ENCODE measurements at regions not wholly inside any gene's neighbourhood (a gene's known extent, or its start where the extent isn't known, plus 50 kb on each side); places are given as distances from the start of the nearest gene placed in this dataset.
"Not testable (repeated sequence)": the region's sequence is repeated elsewhere in the genome, so short reads cannot be mapped to it uniquely, and the experiment has no call there.

DNA sequence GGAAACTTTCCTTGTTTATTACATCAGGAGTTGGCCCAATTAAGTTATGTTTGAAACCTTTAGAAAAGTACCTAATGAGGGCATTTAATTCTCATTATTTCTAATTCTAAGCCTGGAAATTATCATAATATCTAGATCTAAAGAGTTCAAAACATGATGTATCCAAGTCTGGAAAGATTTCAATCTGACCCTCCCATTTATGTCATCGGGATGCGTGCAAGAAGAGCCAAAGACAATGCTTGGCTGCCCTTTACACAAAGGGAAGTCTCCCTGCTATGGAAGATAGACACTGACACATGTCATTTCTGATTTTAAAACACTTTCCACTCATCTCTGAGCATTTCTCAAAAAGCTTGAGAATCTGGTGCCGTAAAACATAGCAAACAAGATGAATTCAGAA lies 222.4 kb downstream of the ANTXR2 start:
- no peak for DNase-seq

DNA sequence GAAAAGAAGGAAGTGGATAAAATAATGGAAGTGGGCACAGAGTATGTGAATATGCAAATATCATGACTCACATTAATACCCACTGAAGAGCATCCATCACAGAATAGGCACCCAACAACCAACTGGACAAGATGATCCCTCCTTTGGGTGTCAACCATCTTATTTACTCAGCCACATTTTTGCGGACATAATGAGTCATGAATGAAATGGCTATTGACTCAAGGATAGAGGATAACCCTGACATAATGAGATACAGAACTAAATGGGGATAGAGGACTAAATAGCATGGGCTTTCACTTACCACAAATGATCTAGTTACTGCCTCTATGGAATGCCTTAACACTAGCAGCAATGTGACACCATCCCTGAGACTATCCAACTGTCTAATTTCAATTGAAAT lies 224.7 kb downstream of the ANTXR2 start:
- DNase-seq, result no peak

DNA sequence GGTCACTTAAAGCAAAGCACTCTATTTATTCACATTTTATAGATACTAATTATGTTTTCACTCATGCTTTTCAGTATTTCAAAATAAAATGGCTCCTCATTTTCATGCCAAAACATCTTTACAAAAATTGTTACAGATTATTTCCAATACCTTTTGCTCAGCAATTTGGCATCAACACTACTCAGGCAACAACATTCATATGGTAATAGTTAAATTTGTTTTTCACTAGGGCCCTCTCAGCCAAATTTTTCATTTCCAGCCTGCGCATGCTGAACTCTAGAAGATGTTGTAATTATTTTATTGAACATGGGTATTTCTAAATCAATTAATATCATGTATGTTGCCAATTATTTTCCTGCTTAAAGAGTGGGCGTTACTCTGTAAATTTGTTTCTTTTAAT lies 225.6 kb downstream of the ANTXR2 start:
- DNase-seq, result no peak

DNA sequence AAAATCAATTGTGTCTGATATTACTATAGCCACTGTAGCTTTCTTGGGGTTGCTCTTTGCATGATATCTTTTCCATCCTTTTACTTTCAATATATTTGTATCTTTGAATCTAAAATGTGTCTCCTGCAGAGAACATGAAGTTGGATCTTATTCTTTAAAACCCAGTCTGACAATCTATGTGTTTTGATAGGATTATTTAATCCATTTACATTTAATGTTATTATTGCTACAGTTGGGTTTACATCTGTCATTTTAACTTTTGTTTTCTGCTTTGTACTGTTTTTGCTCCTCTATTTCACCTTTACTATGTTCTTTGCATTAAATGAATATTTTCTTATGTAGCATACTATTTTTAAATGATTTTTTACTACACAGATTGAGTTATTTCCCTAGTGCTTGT lies 230.9 kb downstream of the ANTXR2 start:
- no peak for DNase-seq

DNA sequence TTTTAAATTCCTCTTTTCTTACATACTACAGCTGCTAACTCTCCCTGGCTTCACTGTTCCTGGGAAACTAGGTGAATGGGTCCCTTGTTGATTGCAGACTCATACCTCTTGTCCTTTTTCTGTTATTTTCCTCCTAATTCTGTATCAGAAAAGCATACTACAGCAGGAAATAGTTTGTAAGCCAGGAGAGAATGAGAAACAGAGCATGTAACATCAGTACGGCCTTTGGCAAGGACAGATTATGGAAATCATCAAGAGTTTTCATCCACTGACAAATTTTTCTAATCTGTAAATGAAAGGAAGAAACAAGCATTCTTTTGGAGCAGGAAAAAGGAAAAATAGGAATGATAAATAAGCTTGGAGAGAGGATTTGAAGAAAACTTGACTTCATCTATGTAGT lies 239.2 kb downstream of the ANTXR2 start:
- no peak for DNase-seq

DNA sequence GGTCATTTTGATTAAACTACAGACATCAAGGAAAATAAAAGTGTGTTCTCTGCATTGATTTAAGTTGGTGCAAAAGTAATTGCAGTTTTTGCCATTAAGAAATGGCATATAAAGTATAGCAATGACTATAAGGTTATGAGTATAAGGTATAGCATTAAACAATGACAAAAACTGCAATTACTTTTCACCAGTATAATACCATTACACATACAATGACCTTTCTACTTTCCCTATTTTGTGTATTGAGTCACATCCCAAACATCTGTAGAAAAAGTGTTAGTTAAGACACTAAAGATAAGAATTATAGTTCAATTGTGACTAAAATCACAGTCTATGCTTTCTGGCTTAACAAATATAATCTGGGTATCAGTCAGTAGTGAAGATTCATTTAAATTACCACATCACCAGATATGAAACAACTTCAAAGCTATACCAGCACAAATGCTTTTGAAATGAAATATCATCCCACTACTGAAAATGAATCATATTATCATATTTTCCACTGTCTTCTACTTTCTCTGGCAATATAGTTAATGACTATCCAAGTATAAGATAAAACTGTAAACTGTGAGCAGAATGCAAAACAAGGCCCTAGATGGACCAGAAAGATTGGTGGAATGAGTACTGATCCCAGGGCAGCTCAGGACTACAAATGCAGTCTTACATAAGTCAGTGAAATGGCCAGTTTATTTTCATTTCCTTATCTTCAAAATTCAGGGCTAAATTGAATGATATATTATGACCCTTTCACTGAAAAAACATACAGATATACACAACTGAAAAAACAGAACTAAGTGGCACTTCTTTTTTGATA lies 241.1 kb downstream of the ANTXR2 start:
- no peak for DNase-seq

DNA sequence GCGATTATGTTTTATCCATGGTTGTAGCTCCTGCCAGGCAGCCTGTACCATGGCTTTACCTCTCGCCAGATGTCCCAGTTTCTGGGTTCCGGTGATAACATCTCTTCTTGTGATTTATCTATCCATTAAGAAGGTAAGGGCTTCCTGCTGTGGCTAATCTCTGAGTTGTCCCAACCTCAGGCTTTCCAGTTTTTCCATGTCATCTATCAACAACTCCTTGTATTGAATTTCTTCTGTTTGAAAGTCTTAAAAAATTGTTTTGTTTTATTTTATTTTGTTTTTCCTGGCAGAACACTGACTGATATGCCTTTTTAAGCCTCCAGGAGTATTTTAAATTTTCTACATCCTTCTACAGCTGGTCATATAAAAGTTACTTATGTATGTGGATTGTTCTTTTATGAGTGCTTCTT lies 241.9 kb downstream of the ANTXR2 start:
- DNase-seq, result no peak

DNA sequence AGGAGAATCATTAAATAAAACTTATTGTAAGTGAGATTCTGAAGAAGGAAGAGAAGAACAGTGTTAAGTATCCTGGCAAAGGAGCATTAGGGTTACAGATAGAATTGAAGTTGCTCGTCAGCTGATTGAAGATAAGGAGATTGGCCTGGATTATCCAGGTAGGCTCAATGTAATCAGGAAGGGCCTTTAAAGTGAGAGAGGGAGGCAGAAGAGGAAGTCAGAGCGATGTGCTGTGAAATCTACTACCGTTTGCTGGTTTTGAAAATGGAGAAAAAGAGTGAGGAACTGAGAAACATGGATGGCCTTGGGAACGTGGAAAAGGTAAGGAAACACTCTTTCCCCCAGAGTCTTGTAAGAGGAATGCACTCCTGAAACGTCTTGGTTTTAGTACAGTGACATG lies 245.7 kb downstream of the ANTXR2 start:
- no peak for DNase-seq

DNA sequence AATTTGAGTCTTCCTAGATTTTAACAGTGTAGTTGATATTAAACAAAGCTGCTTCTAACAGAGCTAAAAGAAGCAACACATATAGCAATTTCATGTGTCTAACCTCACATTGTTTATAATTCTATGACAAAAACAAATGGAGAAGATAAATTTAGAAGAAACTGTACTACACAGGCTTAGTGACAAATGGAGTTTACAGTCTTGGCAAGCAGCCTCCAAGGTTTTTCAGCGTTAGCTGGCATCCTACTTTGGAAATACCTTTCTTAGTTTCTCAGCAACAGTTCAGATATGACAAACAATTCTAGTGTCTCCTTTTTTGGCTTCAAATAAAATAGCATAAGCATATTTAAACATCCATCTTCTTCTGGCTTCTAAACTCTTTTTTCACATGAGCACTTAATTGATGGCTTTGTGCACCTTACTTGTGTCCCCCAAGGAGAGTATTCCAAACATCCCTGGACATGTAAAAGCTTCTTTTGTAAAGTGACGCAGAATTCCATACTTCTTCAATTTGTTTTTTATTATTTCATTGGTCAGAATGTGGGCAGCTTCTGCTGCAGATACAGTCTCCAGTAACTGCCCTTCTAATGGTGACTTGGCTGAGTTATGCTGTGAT lies 249.8 kb downstream of the ANTXR2 start:
- no peak for DNase-seq

DNA sequence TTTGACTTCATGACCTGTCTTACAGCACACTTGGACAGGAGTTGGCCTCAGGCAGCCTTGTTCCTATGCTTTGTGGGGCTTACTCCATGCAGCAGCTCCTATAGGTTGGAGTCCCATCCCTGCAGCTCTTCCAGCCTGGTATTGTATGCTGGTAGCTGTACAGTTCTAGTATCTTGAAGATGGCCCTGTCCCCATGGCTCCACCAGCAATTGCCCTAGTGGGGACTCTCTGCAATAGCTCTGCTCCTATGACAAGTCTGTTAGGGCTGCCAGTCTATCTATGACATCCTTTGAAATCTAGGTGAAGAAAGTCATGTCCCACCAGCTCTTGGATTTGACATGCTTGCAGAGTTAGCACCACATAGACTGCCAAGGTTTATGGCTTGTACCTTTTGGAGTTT lies 252.6 kb downstream of the ANTXR2 start:
- no peak for DNase-seq

DNA sequence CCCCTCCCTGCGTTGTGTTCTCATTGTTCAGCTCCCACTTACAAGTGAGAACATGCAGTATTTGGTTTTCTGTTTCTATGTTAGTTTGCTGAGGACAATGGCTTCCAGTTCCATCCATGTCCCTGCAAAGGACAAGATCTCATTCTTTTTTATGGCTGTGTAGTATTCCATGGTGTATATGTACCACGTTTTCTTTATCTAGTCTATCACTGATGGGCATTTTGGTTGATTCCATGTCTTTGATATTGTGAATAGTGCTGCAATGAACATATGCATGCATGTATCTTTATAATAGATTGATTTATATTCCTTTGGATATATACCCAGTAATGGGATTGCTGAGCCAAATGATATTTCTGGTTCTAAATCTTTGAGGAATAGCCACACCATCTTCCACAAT lies 265.1 kb downstream of the ANTXR2 start:
- not testable (repeated sequence) for DNase-seq

DNA sequence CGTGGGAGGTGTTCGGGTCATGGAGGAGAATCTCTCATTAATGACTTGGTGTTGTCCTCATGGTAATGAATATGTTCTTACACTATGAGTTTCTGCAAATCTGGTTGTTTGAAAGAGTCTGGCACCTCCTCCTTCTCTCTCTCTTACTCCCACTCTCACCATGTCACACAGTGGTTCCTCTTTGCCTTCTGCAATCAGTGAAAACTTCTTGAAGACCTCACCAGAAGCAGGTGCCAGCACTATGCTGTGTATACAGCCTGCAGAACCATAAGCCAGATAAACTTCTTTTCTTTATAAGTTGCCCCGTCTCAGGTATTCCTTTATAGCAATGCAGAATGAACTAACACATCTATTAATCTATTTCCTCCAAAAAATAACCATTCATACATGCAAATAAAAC lies 275.0 kb downstream of the ANTXR2 start:
- no peak for DNase-seq

DNA sequence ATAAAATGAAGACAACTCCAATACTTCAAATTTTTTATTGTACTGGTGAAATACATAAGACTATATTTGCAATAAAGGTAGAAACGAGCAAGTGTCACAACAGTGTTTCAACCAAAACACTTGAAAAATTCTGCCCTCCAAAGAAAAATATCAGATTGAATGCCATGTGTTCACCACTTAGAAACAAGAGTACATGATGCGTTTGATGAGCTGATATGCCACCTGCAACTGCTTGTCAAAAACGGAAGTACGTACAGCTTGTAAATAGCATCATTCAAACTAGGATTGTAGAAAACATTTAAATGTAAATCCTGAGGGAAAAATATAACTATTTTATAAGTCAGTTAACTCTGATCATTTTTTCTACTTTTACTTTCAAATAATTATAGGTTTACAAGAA lies 276.1 kb downstream of the ANTXR2 start:
- no peak for DNase-seq

DNA sequence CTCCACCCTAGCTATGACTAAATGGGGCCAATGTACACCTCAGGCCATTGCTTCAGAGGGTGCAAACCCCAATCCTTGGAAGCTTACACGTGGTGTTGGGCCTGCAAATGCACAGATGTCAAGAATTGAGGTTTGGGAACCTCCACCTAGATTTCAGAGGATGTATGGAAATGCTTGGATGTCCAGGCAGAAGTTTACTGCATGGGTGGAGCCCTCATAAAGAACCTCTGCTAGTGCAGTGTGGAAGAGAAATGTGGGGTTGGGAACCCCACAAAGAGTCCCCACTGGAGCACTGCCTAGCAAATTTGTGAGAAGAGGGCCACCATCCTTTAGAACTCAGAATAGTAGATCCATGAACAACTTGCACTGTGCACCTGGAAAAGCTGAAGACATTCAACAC lies 284.1 kb downstream of the ANTXR2 start:
- DNase-seq, result no peak

DNA sequence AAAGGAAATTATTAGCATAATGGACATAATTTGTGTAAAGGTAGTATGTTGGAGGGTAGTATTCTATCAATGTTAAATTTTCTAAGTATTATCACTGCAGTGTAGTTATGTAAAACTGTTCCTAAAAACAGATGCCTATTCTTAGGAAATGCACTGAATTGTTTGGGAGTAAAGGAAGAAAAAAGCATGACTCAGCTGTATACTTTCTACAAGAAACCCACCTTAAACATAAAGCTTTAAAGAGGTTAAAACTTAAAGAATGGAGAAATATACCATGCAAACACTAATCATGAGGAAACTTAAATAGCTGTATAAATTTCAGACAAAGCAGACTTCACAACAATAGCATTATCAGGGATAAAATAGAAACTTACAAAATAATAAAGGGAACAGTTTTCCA lies 292.9 kb downstream of the ANTXR2 start:
- no peak for DNase-seq

DNA sequence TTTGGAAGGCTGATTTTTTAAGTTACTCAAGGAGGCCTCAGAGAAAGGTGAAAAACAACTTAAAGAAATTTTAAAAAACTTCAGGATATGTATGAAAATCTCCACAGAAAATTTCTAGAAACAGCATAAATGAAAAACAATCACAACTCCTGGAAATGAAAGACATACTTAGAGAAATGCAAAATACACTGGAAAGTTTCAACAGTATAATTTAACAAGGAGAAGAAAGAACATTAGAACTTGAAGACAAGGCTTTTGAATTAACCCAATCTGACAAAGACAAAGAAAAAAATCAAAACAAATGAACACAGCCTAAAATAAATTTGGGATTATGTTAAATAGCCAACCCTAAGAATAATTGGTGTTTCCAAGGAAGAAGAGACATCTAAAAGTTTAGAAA lies 300.5 kb downstream of the ANTXR2 start:
- no peak for DNase-seq

DNA sequence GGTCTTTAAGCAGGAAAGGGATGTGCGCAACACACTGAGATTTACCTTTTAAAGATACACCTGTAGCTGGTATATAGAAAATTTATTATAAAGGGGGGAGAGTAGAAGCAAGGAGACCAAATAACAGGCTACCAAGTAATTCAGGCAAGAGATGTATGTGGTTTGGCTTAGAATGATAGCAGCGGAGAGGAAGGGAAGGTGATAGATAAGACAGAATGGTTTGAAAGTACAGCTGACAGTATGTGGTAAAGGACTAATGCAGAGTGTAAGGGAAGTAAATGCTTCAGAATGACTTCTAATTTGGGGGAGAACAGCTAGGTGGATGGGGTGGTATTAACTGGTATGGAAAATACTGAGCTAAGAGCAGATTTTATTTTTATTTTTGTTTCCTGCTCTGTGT lies 308.9 kb downstream of the ANTXR2 start:
- no peak for DNase-seq

DNA sequence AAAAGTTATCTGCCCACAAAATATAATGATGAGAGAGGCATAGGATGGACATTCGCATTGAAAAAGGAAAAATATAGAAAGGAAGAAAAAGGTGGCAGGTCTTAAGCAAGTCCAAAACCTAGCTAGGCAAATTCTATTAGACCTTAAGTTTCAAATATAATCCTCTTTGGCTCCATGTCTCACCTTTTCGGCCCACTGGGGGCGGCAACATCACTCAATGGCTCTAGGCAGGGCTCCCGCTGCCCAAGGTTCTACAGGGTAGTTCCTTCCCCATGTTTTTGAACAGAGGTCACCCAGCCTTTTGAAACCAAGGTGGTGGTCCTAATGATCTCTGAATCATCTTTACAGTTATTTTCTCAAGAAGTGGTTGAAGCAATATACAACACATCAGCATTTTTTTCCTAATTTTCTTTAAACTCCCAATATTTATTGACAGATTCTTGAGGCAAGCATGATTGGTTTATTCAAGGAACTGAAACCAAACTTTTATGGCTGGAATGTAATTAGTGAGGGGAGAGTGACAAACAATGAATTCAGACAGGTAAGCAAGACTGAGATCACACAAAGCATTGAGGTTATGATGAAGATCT lies 309.4 kb downstream of the ANTXR2 start:
- no peak for DNase-seq

DNA sequence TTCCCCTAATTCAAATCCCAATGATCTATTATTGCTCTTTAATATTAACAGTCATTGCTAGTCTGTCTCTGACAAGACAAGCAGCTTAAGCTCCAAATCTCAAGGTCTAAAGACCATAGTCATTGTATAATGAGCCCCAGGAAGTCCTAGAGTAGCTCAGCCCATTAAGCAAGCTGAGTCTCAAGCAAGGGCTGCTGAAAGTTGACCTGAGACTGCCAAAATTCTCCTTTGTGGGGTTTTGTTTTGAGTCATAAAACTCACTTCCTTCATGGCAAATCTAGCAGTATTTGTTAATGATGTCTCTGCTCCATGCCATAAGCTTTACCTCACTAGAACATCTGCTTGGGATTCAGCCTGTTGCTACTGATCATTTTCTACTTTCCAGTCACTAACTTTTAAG lies 313.2 kb downstream of the ANTXR2 start:
- DNase-seq, result no peak

DNA sequence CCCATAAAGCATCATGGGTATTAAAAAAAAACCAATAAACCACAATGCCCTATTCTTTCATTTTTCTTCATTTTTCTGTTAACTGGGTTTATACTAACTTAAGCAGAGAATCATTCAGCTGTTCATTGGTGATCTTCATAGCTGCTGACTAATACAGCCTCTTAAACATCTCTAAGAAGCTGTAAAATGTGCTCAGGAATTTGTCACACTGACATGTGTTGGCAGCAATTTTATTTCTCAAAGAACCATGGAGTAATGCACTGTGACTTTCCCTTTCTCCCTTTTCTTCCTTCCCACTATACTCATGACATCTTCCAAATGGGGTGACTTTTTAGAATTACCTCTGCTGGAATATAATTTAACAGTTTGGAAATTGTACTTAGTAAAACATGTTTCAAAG lies 315.4 kb downstream of the ANTXR2 start:
- no peak for DNase-seq

DNA sequence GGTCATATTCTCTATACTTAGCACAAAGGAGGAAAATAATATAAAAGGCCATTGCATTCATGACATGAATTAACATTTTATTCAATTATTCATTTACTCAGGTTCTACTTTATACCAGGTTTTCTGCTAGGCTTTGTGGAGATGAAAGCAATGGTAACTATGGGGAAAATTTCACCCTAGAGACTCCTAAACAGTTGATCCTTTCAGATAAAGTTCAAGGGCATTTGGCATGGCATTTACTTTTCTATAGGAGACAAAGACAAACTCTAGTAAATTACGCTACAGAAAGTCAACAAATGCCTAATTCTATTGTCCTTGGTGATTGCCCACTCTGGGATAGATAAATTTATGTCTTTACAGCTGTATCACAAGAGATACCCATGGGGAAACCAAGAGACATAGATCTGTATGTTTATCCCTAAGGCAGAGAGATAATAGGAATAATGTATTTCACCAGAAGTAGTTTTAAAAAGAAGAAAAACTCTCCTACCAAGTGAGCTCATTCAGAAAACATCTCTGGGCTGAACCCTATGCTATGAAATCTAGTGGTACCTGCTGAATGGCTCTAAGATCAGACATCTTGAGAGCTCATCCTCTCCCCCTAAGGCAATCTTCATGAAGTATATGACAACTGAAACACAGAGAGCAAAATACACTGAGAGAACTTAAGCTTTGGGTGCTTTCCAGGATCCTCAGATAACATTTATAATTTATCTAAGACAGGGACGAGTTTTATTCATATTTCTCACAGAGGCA lies 316.7 kb downstream of the ANTXR2 start:
- no peak for DNase-seq

DNA sequence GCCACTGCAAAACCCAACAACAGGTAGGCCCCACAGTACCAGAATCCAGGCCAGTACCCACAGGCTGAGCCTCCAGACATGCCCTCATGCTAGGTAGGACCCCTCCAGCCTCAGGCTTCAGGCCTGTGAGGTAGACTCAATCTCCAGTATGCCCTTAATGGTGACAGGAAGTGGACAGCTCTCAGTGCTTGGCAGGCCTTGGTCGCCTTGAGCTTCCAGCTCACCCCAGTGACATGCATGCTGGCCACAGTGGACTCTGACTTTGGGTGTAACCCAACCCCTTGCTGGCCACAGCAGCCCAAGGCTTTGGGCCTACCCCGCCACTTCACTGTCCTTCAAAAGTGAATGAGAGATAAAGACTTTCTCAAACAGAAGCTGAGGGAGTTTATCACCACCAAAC lies 324.2 kb downstream of the ANTXR2 start:
- DNase-seq, result no peak

DNA sequence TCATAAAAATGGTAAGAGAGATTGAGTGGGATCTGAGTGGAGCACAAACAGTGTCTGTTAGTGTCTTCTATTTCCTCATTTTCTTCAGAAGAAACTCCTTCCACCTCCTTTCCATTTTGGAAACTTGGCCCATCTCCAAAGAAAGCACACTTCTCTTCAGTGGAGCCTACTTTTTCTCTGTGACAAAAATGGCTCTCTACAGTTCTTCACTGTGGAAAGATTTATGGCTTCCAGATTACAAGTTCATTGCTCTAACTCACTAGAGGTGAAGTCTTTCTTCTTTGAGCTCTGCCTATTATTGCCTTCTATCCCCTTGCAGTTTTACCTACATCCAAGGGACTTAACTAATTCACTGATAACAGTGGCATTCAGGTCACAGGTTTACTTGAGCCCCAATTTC lies 325.8 kb downstream of the ANTXR2 start:
- DNase-seq, result no peak

DNA sequence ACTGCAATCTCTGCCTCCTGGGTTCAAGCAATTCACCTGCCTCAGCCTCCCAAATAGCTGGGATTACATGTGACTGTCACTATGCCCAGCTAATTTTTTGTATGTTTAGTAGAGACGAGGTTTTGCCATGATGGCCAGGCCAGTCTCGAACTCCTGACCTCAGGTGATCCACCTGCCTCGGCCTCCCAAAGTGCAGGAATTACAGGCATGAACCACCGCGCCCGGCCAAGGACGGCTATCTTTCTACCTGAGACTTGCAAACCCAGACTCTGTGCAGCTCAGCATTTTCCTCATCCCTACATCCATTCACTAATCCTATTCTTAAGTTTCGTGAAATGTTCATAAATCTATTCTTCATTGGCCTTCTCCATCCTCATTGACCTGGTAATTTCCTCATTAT lies 330.0 kb downstream of the ANTXR2 start:
- DNase-seq, result no peak

Measured in Kasumi-1 (cell line).